GM19397 (cell line): ENCODE measurements at regions not wholly inside any gene's neighbourhood (a gene's known extent, or its start where the extent isn't known, plus 50 kb on each side); places are given as distances from the start of the nearest gene placed in this dataset.

Experiments used
- ATAC-seq: cut with Tn5 transposase; IDR thresholded peaks from one replicate; pipeline ENCODE4 v1.9.1; 2021; ENCODE audit warnings: mild to moderate bottlenecking, moderate library complexity; ENCODE audit not compliant: unreplicated experiment

- ATAC-seq, result no peak
Measured at GRCh38 chr3:194001728-194002459, 134.1 kb upstream of the HES1 start.

GRCh38 chr3:194003114-194004057 is 132.6 kb upstream of the HES1 start:
- peak; percentile 73 for ATAC-seq

- ATAC-seq, result no peak
Measured at GRCh38 chr3:194005930-194006501, 129.9 kb upstream of the HES1 start.

GRCh38 chr3:194007592-194008337 is 128.2 kb upstream of the HES1 start:
- ATAC-seq, result no peak

GRCh38 chr3:194009019-194009418 is 126.9 kb upstream of the HES1 start:
- no peak for ATAC-seq

GRCh38 chr3:194009892-194010533 is 125.9 kb upstream of the HES1 start:
- no peak for ATAC-seq

- ATAC-seq, result no peak
Measured at GRCh38 chr3:194011807-194012206, 124.1 kb upstream of the HES1 start.

GRCh38 chr3:194013928-194014327 is 122.0 kb upstream of the HES1 start:
- ATAC-seq, result no peak

GRCh38 chr3:194014756-194015155 is 121.2 kb upstream of the HES1 start:
- ATAC-seq, result no peak

- ATAC-seq, result no peak
Measured at GRCh38 chr3:194019398-194020165, 116.4 kb upstream of the HES1 start.

GRCh38 chr3:194022052-194022451 is 113.9 kb upstream of the HES1 start:
- no peak for ATAC-seq

GRCh38 chr3:194022816-194023215 is 113.1 kb upstream of the HES1 start:
- no peak for ATAC-seq

GRCh38 chr3:194023501-194024280 is 112.3 kb upstream of the HES1 start:
- ATAC-seq, result no peak

GRCh38 chr3:194025119-194025518 is 110.8 kb upstream of the HES1 start:
- ATAC-seq, result no peak

- ATAC-seq, result no peak
Measured at GRCh38 chr3:194025951-194026350, 110.0 kb upstream of the HES1 start.

- ATAC-seq, result no peak
Measured at GRCh38 chr3:194028434-194029004, 107.4 kb upstream of the HES1 start.

- ATAC-seq, result no peak
Measured at GRCh38 chr3:194029846-194030245, 106.1 kb upstream of the HES1 start.

GRCh38 chr3:194030372-194030771 is 105.6 kb upstream of the HES1 start:
- ATAC-seq, result no peak

- ATAC-seq, result no peak
Measured at GRCh38 chr3:194031349-194031748, 104.6 kb upstream of the HES1 start.
